DMS114 treated with DMSO at 0.1 percent for 48 hours (cell line): ENCODE measurements at regions not wholly inside any gene's neighbourhood (a gene's known extent, or its start where the extent isn't known, plus 50 kb on each side); places are given as distances from the start of the nearest gene placed in this dataset.

Experiments
- DNase-seq: peaks from one replicate; lab custom pipeline; 2025; ENCODE audit not compliant: unreplicated experiment; lab: John Stamatoyannopoulos, UW

DNA sequence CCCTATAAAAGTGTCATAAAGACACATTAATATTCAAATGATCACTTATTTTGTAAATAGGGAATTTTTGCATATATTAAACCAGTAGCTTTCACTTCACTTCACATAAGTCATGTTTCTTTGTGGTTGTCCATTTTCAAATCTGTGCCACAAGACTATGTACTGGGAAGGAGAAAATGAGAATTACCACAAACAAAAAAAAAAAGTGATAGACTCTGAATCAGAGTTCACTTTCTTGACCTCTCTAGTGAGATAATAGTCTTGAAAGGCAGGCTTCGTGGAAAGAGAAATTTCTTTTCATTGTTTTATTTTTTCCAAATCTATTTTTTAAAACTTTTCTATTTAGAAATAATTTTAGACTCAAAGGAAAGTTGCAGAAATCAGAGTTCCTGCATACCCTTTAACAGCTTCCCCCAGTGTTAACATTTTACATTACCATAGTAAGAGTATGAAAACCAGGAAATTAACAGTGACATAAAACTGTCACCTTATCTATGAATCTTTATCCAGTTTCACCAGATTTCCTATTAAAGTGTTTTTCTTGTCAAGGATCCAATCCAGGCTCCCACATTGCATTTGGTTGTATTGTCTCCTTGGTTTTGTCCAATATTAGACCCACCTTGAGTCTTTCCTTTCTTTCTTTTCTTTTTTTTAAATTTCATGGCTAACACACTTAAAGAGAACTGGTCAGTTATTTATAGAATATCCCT is 215.4 kb upstream of the PGRMC2 start:
- DNase-seq, result no peak

- no peak for DNase-seq
These were observed 213.6 kb upstream of the PGRMC2 start for GRCh38 chr4:128501239-128501638.

DNA sequence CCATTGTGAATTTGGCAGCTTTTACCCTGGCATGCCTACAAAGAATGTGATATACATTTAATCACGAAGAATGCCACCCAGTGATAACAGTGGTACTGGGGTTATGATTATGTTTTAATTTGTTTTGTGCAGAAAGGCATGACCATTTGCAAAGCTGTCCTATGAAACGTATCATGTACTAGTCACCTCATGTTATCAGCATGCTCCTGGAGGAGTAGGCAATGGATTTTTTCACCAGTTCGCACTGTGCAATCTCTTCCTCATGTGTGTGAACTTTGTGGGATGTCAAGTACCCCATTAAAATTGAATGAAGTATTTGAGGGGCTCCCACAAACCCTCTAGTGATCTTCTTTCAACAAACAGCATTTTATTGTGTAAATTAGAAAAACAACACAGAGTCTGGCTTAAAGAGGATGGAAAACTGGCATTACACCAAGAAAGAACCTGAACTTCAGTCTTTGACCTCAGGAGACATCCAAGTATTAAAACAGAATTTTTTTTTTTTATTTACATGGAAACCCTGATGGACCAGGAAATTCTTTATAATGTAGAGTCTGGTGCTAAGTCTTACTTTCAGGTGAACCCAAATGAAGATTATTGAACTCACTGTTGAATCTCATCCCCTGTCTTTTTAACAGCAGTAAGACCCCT is 200.6 kb upstream of the PGRMC2 start:
- DNase-seq, result no peak

DNA sequence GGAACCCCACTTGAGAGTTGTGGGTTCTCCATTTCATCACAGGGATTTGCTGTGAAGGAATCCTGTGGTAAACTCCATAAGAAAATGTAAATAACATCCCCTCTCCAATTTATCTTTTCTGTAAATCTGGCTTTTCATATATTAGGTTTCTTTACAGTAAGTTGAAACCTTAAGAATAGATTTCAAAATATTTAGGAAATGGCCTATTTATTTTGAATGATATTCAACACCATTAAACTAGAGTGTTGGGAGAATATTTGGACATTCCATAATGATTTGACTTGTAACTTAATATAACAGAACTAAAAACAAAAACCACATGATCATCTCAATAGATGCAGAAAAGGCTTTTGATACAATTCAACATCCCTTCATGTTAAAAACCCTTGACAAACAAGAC is 197.3 kb upstream of the PGRMC2 start:
- no peak for DNase-seq

DNA sequence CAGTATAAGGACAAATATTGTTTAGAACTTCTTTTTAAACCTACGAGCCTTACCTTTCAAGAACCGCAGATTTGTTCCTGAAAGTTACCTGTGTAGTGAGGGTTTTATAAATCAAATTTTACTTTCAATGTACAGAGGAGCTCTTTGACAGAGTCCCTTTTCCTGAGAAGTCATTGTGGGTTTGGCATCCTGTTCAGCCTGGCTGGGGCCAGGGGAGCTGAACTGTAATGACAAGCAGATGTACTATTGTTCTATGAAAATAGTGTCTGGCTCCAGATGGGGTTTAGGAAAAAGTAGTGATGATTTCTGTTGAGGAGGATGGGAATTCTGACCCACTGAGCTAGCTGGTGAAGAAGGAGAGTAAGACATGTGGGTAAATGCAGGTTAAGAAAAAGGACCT is 196.2 kb upstream of the PGRMC2 start:
- no peak for DNase-seq

DNA sequence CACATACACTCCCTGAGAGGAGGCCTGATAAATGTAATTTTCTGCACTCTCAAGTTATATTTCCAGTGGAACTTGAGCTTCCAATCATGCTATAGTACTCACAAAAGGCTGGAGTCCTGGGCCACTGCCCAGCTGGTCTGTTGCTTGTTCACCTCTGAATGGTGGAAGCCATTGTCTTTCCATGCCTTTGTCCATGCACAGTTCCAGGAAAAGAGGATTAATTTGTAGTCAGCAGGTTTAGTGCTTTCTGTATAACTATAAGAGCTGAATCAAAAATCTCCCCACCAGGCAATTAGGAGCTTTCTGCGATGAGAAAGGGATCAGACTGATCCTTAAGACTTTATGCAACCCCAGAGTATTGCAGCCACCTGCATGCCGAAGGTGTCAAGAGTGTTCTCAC is 195.4 kb upstream of the PGRMC2 start:
- DNase-seq, result no peak

DNA sequence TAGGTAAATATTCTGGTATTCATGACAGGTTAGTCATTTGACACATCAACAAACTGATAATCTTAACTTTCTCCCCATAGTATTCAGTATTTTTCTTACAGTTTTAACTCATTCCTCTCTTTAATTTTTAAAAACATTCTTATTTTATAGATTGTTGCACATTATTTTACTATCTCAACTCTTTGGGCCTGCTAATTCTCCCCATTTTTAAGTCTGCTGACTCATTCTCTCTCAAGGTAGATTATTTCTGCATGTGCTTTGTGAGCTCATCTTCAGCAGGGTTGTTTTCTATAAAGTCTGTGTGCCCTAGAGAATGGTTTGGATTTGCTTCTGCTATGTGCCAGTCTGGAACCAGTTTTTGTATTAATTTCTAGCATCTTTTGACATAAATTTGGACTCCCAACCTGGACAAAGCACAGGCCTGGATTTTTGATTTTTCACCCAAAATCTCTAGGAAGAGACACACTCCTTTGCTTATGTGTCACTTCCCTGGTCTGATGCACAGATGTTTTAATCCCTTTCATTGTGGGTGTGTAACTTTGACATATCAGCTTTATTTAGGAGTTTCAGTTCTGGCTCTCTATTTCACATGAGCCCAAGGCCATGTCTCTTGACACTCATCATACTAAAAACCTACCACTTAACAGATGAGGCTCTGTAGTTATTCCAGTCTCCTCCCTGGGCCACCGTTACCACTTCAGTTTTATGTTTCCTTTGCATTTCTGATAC is 194.3 kb upstream of the PGRMC2 start:
- no peak for DNase-seq

- DNase-seq, result no peak
These were observed 193.3 kb upstream of the PGRMC2 start for GRCh38 chr4:128480945-128481344.

GRCh38 chr4:128477540-128477939 is 189.9 kb upstream of the PGRMC2 start:
- no peak for DNase-seq

- no peak for DNase-seq
These were observed 188.0 kb upstream of the PGRMC2 start for GRCh38 chr4:128475597-128475996.

DNA sequence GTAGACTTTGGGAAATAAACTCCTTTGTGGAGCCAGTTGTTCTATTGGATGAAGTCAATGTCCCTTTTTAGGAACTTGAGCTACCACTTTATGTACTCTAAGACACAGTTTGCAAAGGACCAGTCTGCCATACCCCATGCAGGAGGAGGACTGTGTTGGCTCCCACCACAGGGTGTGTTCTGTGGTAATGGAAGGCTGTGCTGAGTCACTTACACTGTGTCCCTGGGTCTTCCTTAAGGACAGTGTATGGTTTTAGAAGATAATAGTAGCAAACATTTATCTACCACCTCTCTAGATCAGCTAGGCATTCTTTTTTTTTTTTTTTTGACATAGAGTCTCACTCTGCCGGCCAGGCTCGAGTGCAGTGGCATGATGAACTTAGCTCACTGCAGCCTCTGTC is 184.0 kb upstream of the PGRMC2 start:
- no peak for DNase-seq

GRCh38 chr4:128470492-128471053 is 183.0 kb upstream of the PGRMC2 start:
- DNase-seq, result no peak

DNA sequence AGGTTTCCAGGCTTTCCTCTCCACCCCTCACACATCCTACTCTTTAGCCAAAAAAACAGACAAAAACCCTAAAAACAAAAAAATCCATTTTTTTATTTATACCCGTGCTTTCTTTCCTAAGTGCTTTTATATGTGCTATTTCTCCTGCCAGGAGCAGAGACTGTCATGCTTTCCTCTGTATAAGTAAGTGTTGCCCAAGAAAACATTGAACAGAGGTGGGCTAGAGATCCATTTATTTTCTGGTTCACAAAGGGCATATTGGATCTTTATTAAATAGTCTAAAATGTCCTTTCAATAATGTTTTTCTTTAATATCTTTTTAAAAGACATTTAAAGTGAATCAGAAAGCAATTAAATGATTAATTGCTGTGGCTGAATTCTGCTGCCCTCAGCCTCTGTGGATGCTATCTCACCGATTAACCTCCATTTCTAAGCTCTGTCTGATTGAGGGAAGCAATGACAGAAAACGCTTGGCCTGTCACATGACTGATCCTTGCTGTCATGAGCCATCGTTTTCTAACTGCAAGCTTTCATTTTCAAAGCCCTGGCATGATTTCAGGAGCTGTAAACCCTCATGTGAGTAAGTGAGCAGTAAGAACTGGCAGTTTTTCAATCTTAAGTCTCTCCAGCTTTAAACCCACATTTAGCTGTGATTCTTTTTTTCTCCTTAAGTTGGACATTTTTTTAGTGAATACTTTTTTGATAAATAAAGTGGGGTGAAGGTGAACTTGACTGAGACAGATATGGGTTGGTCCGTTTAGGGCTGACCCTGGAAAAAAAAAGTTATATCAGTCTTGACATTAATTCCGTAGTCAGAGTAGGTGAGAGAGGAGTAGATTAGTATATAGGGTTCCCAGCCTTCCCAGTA is 180.7 kb upstream of the PGRMC2 start:
- DNase-seq, result no peak

DNA sequence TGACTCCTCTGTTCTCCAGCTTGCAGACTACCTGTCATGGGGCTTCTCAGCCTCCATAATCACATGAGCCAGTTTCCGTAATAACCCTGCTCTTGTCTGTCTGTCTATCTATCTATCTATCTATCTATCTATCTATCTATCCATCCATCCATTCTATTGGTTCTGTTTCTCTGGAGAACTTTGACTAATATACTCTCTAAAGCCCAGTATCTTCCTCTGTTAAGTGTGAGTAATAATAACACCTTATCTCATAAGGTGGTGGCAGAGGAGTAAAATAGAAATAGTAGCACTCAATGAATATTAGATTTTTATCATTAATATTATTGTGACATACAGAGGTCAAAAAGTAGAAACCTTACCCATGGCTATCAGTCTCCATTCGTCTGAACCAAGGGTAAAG is 177.9 kb upstream of the PGRMC2 start:
- no peak for DNase-seq

GRCh38 chr4:128463006-128463405 is 175.4 kb upstream of the PGRMC2 start:
- no peak for DNase-seq

DNA sequence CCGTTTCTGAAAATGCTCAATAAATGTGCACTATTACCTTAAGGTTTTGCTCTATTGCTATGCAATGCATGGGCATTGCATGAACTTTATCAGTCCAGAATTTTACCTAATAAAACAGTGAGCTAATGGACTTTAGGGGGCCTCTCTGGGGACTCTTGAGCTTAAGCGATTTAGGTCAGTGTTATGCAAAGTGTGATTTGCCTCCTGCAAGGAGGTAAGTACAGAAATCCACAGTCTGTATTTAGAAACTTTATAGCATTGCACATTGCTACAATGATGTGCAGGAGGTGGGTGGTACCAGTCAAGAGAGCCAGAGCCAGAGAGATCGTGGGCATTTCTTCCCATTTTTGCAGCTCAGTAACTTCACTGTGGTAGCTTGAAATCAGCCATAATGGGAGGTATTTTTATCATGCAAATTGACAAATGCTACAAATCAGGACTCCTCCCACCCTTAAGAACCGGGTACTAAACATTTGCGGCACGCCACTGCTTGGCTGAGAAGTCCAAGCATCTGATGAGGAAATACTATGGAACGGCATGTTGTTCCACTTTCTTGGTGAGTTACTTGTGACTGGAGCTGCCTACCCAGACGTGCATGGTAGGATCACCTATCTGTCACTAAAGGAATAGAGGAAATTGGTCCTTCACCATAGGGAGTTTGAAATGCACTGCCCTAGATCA is 174.6 kb upstream of the PGRMC2 start:
- DNase-seq, result no peak

DNA sequence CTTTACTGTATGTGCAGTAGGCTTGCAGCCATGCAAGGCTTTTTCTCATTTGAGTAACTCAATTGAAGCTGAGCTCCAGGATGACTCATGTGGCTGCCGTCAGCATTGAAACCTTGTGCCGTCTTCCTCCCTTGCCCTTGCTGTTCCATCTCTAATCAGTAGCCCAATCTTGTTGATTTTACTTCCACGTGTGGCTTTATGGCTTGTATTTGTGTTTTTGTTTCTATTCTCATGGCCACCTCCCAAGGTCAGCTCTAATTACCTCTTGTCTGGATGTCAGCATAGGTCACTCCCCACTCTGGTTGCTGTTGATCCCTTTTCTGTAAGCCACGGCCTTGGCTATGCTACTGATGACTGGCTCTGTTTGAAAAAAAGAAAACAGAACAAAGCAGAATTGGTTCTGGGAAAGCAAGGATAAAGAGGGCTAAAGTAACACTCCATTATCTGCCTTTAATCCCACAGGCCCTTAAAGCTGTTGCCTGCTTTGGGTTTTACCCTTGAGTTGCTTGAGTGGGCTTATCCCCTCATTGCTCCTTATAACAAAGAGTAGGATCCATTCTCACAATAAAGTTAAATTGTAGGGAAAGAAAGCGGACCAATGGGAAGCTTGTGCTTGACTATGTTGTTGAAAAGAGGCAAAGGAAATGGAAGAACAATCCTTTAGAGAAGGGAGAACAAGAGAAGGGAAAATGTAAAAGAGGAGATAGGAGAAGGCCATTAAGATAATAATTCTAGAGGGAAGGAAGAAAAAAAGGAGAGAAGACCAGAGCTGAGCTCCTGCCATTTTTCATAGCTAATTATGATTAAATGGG is 173.9 kb upstream of the PGRMC2 start:
- DNase-seq, result no peak

DNA sequence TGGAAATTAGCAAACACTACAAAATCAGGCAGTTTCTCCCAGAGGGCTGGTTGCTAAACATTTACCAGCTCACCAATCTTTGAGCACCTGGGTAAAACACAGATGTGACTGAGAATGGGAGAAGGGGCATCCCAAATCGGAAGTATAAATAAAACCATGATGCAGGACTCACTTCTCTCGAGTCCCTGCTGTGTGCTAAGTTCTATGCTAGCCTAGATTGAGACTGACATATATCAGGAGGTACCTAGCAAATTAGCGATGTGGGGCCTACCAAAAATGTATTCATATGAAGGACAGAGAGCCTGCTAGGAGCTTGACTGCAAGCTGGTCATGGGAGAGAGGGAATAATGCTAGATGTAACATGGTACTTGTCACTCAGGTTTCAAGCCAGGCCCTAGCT is 171.9 kb upstream of the PGRMC2 start:
- no peak for DNase-seq

GRCh38 chr4:128458816-128459215 is 171.2 kb upstream of the PGRMC2 start:
- DNase-seq, result no peak

GRCh38 chr4:128457726-128458125 is 170.1 kb upstream of the PGRMC2 start:
- no peak for DNase-seq
